Hepatic stellate cell (primary cell): ENCODE measurements at regions not wholly inside any gene's neighbourhood (a gene's known extent, or its start where the extent isn't known, plus 50 kb on each side); places are given as distances from the start of the nearest gene placed in this dataset.
"Not testable (repeated sequence)": the region's sequence is repeated elsewhere in the genome, so short reads cannot be mapped to it uniquely, and the experiment has no call there.

Experiments
- DNase-seq: peaks from one replicate; pipeline ENCODE4 v3.0.0; 2011; ENCODE audit warnings: low spot score

GRCh38 chrX:111041018-111041462 is 55.0 kb upstream of the PAK3 start:
- DNase-seq, result no peak

DNA sequence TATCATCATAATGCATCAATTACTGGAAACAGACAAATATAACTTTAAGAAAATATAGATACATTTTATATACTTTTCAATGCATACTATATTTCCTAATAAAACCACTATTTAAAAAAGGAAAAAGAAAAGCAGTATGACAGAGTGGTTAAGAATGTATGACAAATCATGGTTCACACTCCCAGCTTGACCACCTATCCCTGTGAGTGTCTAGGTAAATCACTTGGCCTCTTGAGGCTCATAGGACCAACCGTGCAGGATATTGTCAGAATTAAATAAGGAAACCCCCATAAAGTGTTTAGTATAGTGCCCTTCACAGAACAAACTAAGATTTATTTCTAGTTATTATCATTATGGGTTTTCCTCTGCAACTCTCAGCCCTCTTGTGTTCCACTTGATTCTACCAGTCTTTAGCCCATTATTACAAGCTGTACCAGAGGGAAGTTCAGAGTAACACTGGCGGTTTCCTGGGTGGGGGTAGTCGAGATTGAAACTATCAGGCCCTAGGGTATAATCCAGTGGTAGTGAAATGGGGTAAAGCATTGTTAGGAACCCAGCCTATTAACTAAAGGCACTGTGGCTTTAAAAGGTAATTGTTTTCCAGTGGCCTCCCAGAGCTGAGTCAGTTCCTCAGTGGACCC is 55.5 kb upstream of the PAK3 start:
- DNase-seq, result no peak

DNA sequence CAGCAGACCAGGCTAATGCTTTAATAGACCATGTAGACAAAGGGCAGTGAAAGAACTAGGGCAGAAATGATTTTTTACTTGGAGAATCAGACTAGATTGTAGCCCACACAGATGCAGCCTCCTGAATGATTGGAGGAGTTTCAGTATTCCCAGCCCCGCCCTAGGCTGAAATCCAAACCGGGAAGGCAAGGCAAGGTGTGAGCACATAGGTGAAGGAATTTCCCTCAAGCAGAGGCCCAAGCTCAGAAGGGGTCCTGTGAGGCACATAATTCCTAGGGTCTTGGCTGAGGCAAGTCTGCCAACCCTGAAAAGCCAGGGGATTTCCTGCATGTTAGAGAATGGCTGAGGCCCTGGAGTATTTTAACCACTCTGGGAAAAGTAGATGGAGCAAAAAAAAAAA is 56.4 kb upstream of the PAK3 start:
- DNase-seq, result no peak

- no peak for DNase-seq
These were observed 60.0 kb upstream of the PAK3 start for GRCh38 chrX:111035991-111036390.

DNA sequence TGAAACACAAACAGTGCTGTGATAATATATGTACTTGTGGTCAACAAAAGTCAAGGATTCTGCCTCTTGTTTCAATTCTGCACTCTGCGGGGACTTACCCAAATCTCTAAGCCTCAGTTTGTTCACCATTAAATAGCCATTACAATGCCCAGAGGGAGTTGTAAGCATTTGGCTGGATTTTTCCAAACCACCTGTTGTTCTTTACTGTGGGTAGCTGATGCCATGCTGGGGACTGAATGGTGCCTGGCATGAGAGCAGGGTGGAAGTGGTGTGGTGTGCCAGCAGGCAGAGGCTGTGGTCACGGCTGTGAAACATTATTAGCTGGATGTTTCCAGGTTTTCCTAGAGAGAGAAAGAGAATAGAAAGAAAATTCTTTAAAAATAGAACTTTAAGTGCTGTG is 60.7 kb upstream of the PAK3 start:
- no peak for DNase-seq

GRCh38 chrX:111022998-111023397 is 73.0 kb upstream of the PAK3 start:
- not testable (repeated sequence) for DNase-seq

GRCh38 chrX:111020283-111020682 is 75.7 kb upstream of the PAK3 start:
- no peak for DNase-seq

DNA sequence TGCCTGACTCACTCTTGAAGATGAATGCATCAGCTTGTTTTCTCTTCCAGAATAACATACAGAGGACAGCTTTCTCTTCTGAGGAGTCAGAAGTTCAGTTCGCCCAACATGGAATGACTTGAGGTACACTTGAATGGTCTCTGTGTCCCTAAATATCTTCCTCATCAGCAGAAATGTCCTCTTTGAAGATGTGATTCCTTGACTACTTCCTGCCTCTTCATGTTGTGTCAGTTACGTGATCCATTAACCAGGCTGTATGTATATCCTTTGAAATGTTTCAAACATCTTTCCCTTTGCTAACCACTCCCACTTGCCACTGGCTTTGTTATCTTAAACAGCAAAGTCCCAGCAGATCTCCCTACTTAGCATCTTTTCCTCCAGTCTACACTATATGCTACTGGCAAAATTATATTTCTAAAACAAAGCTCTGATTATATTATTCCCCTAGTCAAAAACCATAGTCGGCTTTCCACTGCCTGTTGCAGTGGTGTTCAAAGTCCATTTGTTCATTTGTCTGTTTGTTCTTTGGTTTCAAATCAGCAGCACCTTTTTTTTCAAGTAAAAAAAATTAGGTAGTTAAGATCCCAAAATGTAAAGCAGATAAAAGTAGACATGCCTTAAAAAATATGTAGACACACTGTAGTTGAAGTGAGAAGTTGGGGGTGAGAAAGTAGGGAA is 82.1 kb upstream of the PAK3 start:
- no peak for DNase-seq

DNA sequence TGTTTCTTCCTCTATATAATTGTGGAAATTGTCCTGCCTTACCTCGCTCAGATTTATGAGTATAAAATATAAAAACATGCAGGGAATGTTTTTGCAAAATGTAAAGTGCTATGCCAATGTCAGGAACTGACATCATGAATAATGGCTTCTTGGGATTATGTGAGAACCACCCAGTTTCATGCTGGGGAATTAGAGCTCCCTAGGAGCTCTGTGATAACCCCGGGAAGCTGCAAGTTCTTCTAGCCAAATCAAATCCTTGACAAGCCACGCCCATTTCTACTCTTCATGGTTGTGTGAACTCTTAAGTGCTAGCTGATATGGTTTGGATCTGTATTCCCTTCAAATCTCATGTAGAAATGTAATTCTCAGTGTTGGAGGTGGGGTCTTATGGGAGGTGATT is 85.9 kb upstream of the PAK3 start:
- DNase-seq, result no peak

- no peak for DNase-seq
These were observed 86.7 kb upstream of the PAK3 start for GRCh38 chrX:111009256-111009655.

DNA sequence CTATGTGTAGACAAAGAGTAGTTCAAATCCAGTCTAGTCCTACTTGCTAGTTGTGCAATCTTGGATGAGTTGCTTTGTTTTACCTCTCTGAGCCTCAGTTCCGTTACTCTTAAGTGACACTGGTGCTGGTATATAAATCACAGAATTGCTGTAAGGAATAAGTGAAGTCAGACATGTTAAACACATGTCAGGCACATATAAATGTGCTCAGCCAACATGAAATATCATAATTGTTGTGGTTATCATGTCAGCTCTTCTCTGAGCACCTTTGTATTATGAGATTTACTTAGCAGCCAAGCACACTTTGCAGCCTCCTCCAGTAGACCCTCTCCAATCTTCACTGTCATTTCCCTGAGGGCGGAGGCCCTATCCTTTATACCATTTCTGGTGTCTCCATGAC is 87.9 kb upstream of the PAK3 start:
- DNase-seq, result no peak

DNA sequence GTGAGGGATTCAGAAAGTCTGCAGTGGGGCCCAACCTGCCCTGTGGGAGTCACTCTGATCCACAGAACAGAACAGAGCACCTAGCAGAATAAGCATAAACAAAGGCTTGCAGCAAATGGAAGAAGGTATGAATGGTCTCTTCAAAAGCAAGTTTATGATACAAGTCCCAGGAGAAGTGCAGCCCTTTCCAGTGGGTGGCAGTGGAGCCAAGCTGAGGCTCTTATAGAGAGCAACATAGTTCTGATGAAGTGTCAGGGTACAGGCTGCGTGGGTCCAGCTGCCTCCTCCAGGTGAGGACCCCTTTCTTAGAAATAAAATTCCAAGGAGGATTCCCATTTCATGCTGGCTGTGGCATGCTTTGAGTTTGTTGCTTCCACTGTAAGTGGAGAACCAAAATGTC is 88.8 kb upstream of the PAK3 start:
- DNase-seq, result no peak

DNA sequence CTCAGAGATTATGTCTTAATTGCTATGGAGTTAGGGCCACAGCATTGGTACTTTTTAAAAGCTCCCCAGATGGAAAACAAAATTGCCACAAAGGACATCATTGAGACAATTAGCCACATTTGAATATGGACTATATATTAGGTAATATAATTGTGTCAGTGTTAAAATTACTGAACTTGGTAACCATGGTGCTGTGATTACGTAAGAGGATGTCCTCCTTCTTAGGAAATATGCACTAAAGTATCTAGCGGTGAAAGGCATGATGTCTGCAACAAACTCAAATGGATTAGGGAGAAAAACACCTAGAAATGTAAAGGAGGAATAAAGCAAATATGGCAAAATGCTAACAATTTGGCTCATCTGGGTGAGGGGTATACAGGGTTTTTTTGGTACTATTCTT is 89.9 kb upstream of the PAK3 start:
- DNase-seq, result no peak

DNA sequence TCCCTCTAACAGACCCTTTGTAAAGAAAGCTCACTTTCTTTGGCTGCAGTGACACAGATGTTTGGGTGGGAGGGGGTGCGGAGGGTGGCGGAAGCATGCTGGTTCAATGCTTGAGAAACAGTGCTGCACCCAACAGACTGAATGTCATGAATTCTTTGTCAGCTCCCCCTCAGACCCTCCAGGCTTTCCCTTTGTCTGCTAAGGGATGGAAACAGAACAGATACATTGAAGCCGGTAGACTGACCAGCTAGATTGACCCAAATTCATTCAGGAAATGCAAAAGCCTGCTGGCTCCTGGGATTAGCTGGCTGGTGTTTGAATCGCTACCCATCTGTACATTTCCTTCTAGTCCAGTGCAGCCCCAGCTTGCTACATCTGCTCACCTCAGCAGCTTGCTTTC is 90.8 kb upstream of the PAK3 start:
- no peak for DNase-seq

- DNase-seq, result no peak
These were observed 92.9 kb upstream of the PAK3 start for GRCh38 chrX:111003118-111003517.

DNA sequence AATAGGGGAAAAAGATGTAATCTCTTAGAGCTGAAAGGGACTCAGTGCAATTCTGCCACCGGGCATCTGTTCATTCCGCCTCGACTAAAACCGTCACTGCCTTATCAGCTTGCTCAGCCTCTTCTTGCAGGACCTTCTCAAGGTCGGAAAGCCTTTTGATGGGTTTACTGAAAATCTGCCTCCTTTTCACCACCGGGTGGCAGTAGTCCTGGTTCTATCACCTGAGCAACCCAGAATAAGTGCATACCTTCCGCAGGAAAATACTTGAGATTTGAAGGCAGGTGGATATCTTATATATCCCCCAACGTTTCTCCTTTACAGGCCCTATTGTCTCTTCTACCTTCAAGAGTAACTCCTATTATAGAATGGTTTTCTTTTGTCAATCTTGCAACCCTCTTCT is 103.4 kb upstream of the PAK3 start:
- no peak for DNase-seq

DNA sequence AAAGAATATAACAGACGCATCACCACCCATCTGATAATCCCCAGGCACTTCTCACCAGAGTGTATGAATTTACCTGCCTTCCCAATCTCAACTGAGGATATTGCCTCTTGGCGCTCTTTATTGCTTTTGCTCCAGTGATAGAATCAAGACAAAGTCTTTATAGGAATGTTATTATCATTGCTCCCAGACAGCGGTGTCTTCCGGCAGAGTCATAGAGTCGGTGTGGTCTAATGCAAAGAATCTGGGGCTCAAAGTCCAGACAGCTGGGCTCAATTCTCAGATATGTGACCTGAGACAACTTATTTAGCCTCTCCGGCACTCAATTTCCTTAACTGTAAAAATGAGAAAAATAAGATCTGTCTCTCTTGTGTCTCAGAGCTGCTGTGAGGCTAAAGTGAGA is 106.1 kb upstream of the PAK3 start:
- no peak for DNase-seq

GRCh38 chrX:110989447-110989846 is 106.5 kb upstream of the PAK3 start:
- no peak for DNase-seq

- no peak for DNase-seq
These were observed 108.7 kb upstream of the PAK3 start for GRCh38 chrX:110987292-110987691.

DNA sequence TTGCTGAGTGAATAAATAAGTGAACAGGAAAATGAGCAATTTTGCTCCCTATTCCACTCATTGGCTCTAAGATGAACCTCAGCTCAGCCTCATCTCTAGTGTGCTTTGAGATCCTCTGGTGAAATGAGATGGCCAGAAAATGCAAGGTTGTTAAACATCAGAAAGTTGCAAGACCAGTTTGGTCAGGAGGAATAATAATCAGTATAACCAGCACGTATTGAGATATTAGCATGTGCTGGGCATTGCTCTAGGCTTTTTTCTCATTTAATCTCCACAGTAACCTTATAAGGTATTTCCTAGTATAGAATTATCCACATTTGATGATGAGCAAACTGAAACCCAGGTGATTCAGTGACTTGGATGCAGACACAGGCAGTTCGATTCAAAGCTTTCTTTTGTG is 110.5 kb upstream of the PAK3 start:
- no peak for DNase-seq

DNA sequence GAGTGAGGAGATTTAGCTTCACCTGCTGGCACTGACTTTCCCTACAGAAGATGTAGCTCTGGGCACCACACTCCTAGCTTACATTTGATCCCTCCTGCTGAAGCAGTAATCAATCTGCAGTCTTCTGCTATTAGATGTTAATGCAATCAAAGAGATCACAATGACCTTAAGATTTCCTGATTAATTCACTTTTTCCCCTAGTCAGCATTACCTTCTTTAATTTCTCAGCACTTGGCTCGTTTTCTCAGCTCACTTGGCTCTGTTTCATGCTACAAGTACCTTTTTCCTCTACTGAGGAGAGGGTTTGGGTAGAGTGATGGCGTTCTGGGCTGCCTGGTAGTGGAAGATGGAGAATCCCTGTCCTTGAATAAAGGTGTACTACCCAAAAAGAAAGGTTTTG is 113.0 kb upstream of the PAK3 start:
- DNase-seq, result no peak

DNA sequence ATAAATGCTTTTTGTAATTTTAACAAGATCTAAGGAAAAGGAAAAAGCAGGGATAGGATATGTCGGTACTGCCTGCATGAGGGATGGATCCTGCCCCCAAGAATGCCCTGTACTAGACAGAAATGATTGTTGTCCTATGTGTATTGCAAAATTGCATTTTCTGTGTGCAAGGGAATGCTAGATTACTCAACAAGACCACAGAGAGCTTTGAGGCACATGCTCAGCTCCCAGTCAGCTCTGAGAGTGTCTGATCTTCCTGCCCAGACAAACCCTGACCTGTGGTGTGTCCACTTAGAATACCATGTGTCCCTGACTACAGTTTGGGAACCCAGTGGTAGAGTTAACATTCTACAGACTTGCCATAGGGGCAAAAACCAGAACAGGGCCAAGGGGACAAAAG is 129.2 kb upstream of the PAK3 start:
- no peak for DNase-seq

GRCh38 chrX:110966091-110966454 is 129.9 kb upstream of the PAK3 start:
- no peak for DNase-seq

- DNase-seq, result no peak
These were observed 130.4 kb upstream of the PAK3 start for GRCh38 chrX:110965409-110966090.
